Stimulated activated memory B cell treated with anti-CD40 and anti-IgM and Interleukin-4, amounts not matched to agents 10 μg/mL and 1 μg/mL and 100 μg/mL, for 72 hours (primary cell): ENCODE measurements at regions not wholly inside any gene's neighbourhood (a gene's known extent, or its start where the extent isn't known, plus 50 kb on each side); places are given as distances from the start of the nearest gene placed in this dataset.

ENCODE experiments used
- ATAC-seq: fragments of 150-1000 bp; cut with Tn5 transposase; 2 replicates; pipeline ENCODE4 v1.10.0; 2021
- H3K27ac Mint-ChIP-seq: one replicate; pipeline ENCODE4 v1.8.0; 2022; ENCODE audit warnings: mild to moderate bottlenecking, mixed read lengths
- H3K27me3 Mint-ChIP-seq: one replicate; pipeline ENCODE4 v1.8.0; 2022; ENCODE audit warnings: mixed read lengths
- H3K36me3 Mint-ChIP-seq: one replicate; pipeline ENCODE4 v1.8.0; 2022; ENCODE audit warnings: mixed read lengths
- H3K4me1 Mint-ChIP-seq: one replicate; pipeline ENCODE4 v1.8.0; 2022; ENCODE audit warnings: mixed read lengths
- H3K4me3 Mint-ChIP-seq: one replicate; pipeline ENCODE4 v1.8.0; 2022; ENCODE audit warnings: mild to moderate bottlenecking, moderate library complexity, mixed read lengths
- H3K9me3 Mint-ChIP-seq: one replicate; pipeline ENCODE4 v1.8.0; 2022; ENCODE audit warnings: mixed read lengths

DNA sequence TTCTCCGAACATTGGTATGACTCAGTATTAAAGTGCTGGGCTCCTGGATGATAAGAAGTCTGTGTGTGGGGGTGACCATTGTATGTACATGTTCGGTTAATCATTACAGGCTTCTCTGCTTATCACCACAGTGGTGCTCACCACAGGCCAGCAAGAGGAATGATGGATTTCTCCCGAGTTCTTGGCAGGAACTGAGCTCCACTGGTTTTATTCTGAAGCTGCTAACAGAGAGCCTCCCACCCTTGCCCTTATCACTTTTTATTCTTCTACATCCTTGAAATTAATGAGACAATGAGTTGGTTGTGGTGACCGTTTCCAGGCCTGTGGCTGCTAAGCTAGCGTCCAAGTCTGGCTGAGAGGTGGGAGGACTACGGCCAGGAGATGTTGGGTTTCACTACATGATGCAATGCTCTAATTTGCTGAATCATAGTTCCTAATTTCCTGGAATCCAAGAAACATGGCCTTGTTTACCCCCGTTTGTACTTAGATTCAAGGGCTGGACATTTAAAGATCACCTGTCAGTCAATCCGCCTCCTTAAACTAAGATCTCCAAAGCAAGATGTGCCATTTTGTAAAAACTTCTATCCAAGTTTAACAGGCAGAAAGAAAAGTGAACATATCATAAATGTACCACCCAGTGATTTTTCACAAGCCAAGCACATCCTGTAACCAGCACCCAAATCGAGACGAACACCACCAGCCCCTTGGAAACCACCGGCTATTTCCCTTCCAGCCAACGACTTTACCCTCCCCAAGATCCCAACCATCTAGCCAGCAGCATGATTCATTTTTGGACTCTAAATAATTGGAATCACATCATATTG, 172.5 kb downstream of the FOXA2 start:
- Mint-ChIP-seq H3K27me3 (no peaks in the 10 kb centered on the region), H3K36me3 (no peaks in the 10 kb centered on the region), H3K4me1 (no peaks in the 10 kb centered on the region), H3K9me3 (peaks cover 5% of the 10 kb centered on the region), H3K27ac (no peak overlapping the region), H3K4me3 (no peak overlapping the region)
- ATAC-seq: no peak

DNA sequence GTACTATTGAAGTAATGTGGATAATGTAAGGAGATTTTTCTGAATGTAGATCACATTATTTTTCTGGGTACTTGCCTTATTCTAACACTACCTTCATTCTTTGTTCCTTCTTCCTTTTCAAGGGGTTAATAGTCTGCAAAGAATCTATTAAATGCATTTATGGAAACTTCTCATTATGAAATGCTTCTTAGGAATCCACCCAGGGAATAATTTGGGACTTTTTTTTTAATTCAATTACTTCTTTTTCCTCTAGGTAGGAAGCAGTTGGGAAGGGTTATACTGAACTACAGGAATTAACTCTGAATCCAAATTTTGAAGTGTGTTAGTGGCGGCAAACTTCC, 173.1 kb downstream of the FOXA2 start:
- ATAC-seq: no peak
- Mint-ChIP-seq H3K27ac (no peak overlapping the region), H3K4me3 (no peak overlapping the region), H3K27me3 (no peaks in the 10 kb centered on the region), H3K4me1 (no peaks in the 10 kb centered on the region), H3K9me3 (peaks cover 5% of the 10 kb centered on the region), H3K36me3 (no peaks in the 10 kb centered on the region)

DNA sequence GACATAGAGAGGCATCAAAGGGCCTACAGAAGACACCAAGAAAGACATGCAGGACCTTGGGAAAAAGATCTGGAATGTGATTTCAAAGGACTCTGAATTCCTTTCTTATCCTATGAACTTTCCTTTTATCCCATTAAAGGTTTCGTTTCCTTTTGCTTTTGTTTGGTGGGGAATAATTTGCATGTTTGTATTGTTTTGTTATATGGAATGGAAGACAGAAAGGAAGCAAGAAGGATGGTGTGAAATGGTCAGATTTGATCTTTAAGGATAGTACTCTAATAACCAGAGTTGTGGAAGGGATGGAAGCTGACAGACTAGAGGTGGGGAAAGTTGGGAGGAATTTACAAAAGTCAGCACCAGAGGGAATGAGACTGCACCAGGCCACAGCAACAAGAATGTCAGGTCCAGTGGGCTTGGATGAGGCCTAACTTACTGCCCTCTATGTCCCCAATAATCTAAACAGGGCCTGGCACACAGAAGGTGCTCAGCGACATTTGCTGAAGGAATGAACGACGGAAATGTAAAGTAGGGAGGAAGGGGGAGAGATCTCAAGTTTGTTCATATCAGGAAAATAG, 173.7 kb downstream of the FOXA2 start:
- ATAC-seq: no peak
- Mint-ChIP-seq H3K27ac (no peak overlapping the region), H3K36me3 (no peaks in the 10 kb centered on the region)

DNA sequence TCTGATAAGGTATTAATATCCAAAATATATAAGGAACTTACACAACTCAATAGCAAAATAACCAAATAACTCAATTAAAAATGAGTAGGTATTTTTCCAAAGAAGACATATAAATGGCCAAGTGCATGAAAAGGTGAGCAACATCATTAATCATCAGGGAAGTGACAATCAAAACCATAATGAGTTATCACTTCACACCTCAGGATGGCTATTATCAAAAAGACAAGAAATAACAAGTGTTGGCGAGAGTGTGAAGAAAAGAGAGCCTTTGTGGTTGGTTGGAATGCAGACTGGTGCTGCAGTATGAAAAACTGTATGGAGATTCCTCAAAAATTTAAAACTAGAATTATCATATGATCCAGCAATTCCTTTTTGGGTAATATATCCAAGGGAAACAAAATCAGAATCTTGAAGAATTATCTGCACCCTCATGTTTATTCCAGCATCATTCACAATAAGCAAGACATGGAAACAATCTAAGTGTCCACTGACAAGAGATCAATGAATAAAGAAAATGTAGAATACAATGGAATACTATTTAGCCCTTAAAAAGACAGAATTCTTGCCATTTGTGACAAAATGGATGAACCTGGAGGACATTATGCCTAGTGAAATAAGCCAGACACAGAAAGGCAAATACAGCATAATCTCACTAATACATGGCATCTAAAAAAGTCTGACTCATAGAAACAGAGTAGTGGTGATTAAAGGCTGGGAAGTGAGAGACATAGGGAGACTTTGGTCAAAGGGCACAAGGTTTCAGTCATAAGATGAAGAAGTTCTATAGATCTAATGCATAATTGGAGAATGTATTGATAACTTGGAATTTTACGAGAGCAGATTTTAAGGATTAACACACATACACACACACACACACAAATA, 175.6 kb downstream of the FOXA2 start:
- Mint-ChIP-seq H3K27me3 (peaks cover 9% of the 10 kb centered on the region), H3K4me3 (no peak overlapping the region), H3K36me3 (no peaks in the 10 kb centered on the region), H3K4me1 (no peaks in the 10 kb centered on the region), H3K27ac (no peak overlapping the region), H3K9me3 (peaks cover 5% of the 10 kb centered on the region)
- no peak for ATAC-seq

More for the DNA sequence above, 173.7 kb downstream of the FOXA2 start:
- no peaks in the 10 kb centered on the region for H3K4me1 Mint-ChIP-seq
- no peaks in the 10 kb centered on the region for H3K27me3 Mint-ChIP-seq
- H3K9me3 Mint-ChIP-seq: peaks cover 5% of the 10 kb centered on the region
- no peak overlapping the region for H3K4me3 Mint-ChIP-seq

DNA sequence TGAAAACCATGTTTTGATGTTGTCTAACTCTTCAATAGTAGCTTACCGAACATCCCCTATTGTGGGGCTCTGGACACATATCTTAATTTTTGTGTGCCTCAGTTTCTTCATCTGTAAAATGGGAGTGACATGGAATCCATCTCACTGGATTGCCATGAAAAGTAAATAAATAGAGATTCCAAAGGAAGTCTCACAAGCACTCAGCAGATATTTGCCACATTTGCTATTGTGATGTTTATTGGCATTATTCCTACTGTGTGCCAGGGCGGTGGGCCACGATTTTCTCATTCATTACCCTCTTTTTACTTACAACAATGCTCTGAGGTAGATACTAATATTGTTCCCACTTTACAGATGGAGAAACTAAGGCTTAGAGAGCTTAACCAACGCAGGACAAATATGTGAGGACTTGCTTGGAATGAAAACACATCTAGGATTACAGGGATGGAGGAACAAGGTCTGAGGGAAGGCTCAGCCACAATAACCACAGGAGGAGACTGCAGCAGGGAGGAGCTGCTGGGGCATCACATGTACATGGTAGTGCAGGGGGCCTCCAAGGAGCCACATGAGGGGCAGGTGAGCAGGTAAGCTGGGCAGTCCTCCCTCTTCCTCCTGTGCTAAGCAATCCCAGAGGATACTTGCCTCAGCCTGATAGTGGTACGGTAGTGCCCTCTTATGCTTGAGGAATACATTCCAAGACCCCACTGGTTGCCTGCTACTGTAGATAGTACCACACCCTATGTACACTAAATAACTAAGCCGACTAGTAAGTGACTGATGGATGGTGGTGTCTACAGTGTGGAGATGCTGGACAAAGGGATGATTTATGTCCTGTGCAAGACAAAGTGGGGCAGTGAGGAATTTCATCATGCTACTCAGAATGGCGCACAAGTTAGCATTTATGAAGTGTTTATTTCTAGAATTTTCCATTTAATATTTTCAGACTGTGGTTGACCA, 176.9 kb downstream of the FOXA2 start:
- Mint-ChIP-seq H3K36me3 (no peaks in the 10 kb centered on the region), H3K4me1 (no peaks in the 10 kb centered on the region), H3K27ac (no peak overlapping the region), H3K9me3 (peaks cover 5% of the 10 kb centered on the region), H3K4me3 (no peak overlapping the region), H3K27me3 (peaks cover 17% of the 10 kb centered on the region)
- no peak for ATAC-seq

DNA sequence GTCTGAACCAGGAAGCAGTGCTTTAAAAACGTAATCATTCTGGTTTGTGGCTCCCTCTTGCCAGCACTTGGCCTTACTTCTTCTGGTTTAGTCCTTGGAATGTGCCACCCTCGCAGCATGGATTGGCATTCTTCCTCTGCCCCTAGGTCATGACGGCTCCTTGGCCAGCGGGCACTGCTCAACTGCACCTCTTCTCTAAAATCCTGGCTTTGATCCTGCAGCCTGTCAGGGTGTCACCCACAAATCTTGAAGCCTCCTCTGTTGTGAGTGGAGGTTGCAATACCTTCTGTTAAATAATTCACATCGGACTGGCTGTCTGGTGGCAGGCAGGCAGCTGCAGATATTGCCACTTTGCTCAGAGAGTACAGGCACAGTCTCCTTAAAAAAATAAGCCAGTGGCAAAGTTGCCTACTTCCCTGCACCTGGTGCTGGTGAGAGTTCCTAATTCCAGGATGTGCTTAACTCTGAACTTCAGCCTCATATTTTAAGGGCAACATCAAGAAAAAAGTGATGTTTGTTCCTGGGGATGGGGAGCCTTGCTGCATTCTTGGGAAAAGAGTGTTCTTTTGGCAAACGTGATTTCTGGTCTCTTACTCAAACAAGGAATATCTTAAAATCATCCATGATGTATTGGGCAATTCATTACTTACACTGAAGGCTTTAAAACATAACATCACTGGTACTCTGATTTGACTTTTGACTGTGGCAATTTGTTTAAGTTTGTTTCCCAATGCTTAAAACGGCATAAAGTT, 179.8 kb downstream of the FOXA2 start:
- H3K36me3 Mint-ChIP-seq: no peaks in the 10 kb centered on the region
- H3K27ac Mint-ChIP-seq: no peak overlapping the region
- peaks cover 5% of the 10 kb centered on the region for H3K9me3 Mint-ChIP-seq
- no peak for ATAC-seq
- peak overlapping the region; percentile 28 for H3K4me3 Mint-ChIP-seq
- no peaks in the 10 kb centered on the region for H3K4me1 Mint-ChIP-seq
- H3K27me3 Mint-ChIP-seq: peaks cover 17% of the 10 kb centered on the region

DNA sequence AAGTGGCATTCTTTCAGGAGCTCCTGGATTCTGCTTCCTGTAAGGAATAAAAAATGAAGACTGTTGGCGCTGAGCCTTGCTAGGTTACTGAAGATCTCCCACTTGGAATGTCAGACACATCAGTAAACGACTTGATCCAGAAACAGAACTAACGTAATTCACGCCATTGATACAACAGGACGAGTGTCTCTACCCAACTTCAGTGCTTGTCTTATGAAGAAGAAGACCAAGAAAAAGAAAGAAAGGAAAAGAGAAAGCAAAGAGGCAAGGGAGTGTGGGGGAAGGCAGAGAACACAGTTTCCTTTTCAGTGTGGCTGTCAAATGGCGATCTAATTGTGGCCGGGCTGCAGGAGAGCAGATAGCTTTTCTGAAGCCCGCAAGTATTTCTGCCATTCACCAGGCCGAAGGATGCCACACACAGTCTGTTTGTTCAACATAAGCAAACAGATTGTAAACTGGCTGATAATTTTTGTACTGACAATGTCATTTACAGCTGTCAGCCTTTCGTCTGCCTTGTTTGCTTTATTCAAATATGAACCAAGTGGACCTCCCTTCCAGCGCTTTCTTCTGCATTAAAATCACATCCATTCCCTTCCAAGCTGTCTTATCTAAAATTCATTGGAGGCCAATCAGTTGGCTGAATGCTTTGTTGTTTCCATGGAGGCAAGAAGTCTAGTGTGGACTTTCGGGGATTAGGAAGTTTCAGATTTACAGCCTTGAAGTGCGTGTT, 180.6 kb downstream of the FOXA2 start:
- H3K27me3 Mint-ChIP-seq: peaks cover 17% of the 10 kb centered on the region
- peaks cover 1% of the 10 kb centered on the region for H3K9me3 Mint-ChIP-seq
- no peaks in the 10 kb centered on the region for H3K4me1 Mint-ChIP-seq
- ATAC-seq: no peak
- H3K36me3 Mint-ChIP-seq: no peaks in the 10 kb centered on the region
- peak overlapping the region; percentile 58 for H3K4me3 Mint-ChIP-seq
- no peak overlapping the region for H3K27ac Mint-ChIP-seq

DNA sequence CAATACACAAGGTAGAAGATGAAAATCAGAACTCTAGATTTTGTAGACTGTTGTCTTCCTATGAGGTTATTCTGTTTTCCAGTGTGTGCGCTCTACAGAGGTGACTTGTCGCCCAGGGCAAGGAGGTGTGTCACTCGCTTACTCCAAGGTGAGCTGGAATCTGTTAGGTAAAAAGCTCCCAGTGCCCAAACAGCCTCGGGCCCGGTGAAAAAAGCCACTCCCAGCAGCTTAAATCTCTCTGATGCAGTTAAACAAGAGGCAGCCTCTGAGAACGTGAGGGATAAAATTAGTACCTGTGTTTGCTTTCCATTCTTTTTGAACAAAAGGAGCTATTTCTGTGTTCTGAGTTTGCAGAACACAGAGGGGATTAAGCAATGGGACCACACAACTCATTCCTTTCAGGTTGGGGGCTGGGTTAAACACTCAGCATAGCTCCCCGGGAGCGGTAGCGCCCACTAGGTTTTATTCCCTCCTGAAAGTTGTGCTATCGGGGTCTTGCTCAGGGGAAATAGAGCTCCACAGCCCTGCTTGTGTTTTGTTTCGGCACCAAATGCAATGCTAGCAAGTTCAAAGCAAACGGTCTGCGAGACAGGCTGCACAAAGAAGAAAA, 181.2 kb downstream of the FOXA2 start:
- Mint-ChIP-seq H3K36me3 (no peaks in the 10 kb centered on the region), H3K4me3 (peak overlapping the region; percentile 58), H3K27me3 (peaks cover 17% of the 10 kb centered on the region), H3K4me1 (no peaks in the 10 kb centered on the region), H3K9me3 (peaks cover 3% of the 10 kb centered on the region), H3K27ac (no peak overlapping the region)
- no peak for ATAC-seq

DNA sequence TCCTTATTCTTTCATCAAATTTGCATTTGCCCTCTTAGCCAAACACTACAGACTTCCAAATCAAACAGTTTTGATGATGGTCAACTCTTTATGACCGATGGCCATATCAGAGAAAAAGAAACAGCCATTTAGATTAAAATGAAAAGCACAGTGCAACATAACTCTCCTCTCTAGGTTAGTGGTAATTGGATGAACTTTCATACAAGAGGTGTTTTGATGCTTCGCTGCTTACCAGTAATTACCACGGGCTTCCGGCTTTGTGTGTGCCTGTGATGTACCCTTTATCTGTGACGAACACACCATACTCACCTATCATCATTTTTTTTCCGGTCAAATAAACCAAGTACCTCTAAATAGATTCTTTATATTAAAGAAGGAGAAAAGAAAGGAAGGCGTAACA, 181.8 kb downstream of the FOXA2 start:
- no peak for ATAC-seq
- Mint-ChIP-seq H3K4me3 (no peak overlapping the region), H3K36me3 (no peaks in the 10 kb centered on the region), H3K4me1 (no peaks in the 10 kb centered on the region), H3K27ac (no peak overlapping the region), H3K9me3 (peaks cover 3% of the 10 kb centered on the region), H3K27me3 (peaks cover 17% of the 10 kb centered on the region)

DNA sequence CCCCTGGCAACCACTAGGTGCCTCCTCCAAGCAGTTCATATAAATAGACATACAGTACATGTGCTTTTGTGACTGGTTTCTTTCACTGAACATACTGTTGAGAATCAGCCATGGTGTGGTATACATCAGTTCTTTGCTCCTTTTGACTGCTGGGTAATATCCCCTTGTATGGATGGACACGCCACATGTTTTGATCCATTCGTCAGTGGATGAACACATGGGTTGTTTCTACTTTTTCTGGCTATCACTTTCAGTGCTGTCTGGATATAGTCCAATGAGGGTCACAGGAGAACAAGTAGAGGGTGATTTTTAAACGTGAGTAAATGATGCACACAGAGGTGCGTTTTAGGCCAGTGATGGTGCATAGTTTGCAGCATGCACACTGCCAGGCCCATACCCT, 183.9 kb downstream of the FOXA2 start:
- H3K9me3 Mint-ChIP-seq: peaks cover 3% of the 10 kb centered on the region
- no peak overlapping the region for H3K4me3 Mint-ChIP-seq
- no peaks in the 10 kb centered on the region for H3K4me1 Mint-ChIP-seq
- H3K36me3 Mint-ChIP-seq: no peaks in the 10 kb centered on the region
- H3K27ac Mint-ChIP-seq: no peak overlapping the region
- peaks cover 17% of the 10 kb centered on the region for H3K27me3 Mint-ChIP-seq
- ATAC-seq: no peak

DNA sequence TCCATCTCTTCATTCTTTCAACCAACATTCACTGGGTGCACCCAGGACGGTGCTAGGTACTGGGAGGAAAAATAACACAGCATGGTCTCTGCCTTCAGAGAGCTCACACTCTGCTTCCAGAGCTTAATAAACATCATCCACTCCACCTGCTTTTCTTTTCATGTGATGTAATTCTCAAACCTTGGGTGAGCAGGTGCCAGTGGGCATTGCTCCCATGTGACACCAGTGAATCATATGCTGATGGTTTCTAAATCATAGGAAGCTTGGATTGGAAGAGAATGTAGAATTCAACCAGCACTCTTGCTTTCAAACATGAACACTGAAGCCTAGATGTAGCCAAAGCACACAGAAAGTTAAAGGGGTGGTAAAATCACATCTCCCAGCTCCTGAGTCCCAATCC, 189.8 kb downstream of the FOXA2 start:
- Mint-ChIP-seq H3K27me3 (no peaks in the 10 kb centered on the region), H3K4me3 (no peak overlapping the region), H3K9me3 (peaks cover 3% of the 10 kb centered on the region), H3K36me3 (no peaks in the 10 kb centered on the region), H3K27ac (no peak overlapping the region), H3K4me1 (no peaks in the 10 kb centered on the region)
- no peak for ATAC-seq

DNA sequence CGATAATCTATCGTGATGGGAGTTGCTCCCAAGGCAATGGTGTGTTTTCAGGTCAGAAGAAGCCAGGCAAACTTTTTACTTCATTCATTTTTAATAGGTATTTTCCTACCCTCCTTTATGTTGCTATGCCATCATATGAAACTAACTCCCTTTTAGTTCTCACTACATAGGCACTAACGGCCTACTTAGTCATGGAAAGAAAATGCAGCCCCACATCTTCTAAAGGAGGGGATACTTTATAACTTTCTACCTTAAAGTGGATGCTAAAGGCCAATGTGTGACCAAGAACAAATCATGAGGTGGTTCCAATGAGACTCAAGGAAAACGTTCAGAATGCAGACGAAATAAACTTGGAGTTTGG, 193.8 kb downstream of the FOXA2 start:
- H3K27ac Mint-ChIP-seq: no peak overlapping the region
- no peak overlapping the region for H3K4me3 Mint-ChIP-seq
- H3K4me1 Mint-ChIP-seq: no peaks in the 10 kb centered on the region
- H3K36me3 Mint-ChIP-seq: no peaks in the 10 kb centered on the region
- no peaks in the 10 kb centered on the region for H3K27me3 Mint-ChIP-seq
- no peaks in the 10 kb centered on the region for H3K9me3 Mint-ChIP-seq
- ATAC-seq: no peak

DNA sequence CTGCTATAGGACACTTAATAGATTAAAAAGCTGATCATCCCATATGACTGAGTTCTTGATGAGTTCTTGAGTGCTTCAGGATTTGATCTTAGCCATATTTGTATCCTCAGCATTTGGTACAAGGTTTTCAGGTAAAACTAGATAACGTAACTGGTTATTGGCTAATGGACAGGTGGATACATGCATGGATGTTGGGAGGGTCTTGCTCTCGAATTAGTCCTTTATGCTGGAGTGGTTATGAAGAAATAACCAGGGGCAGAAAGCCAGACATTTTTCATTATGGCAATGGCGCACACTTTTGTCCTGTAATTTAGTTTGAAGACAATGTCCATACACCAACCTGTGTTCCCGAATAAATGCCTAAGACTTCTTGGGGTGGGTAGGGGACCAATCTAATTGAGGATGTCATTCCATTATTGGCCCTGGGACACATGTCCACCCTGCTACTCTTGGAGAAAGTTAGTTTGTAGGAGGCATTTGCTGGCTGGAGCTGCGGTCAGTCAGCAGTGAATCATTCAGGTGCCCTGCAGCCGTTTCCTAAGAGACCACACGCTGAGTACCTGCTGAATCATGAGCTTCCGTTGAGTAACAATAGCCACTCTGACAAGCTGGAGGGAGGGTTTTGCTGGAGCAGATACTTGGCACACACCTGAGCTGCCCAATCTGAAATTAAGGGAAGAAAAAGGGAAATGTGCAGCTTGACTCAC, 194.4 kb downstream of the FOXA2 start:
- H3K4me3 Mint-ChIP-seq: no peak overlapping the region
- H3K27ac Mint-ChIP-seq: no peak overlapping the region
- H3K4me1 Mint-ChIP-seq: no peaks in the 10 kb centered on the region
- H3K36me3 Mint-ChIP-seq: no peaks in the 10 kb centered on the region
- no peaks in the 10 kb centered on the region for H3K27me3 Mint-ChIP-seq
- no peak for ATAC-seq
- no peaks in the 10 kb centered on the region for H3K9me3 Mint-ChIP-seq
